LNCAP (cell line): ENCODE measurements at regions not wholly inside any gene's neighbourhood (a gene's known extent, or its start where the extent isn't known, plus 50 kb on each side); places are given as distances from the start of the nearest gene placed in this dataset.

Experiments
- TF ChIP-seq, protein P1 (sequence below): fragments of 450-650 bp; IDR thresholded peaks from 2 replicates; pipeline ENCODE4 v1.5.1; 2017; ENCODE audit warnings: mild to moderate bottlenecking

- TF ChIP-seq, protein P1, sequence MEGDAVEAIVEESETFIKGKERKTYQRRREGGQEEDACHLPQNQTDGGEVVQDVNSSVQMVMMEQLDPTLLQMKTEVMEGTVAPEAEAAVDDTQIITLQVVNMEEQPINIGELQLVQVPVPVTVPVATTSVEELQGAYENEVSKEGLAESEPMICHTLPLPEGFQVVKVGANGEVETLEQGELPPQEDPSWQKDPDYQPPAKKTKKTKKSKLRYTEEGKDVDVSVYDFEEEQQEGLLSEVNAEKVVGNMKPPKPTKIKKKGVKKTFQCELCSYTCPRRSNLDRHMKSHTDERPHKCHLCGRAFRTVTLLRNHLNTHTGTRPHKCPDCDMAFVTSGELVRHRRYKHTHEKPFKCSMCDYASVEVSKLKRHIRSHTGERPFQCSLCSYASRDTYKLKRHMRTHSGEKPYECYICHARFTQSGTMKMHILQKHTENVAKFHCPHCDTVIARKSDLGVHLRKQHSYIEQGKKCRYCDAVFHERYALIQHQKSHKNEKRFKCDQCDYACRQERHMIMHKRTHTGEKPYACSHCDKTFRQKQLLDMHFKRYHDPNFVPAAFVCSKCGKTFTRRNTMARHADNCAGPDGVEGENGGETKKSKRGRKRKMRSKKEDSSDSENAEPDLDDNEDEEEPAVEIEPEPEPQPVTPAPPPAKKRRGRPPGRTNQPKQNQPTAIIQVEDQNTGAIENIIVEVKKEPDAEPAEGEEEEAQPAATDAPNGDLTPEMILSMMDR, result no peak
These were observed 79.4 kb upstream of the SCAF8 start for GRCh38 chr6:154653853-154654252.

- TF ChIP-seq, protein P1, result no peak
These were observed 76.6 kb upstream of the SCAF8 start for GRCh38 chr6:154656660-154657059.

GRCh38 chr6:154661768-154662167 lies 71.4 kb upstream of the SCAF8 start:
- TF ChIP-seq, protein P1, result no peak

DNA sequence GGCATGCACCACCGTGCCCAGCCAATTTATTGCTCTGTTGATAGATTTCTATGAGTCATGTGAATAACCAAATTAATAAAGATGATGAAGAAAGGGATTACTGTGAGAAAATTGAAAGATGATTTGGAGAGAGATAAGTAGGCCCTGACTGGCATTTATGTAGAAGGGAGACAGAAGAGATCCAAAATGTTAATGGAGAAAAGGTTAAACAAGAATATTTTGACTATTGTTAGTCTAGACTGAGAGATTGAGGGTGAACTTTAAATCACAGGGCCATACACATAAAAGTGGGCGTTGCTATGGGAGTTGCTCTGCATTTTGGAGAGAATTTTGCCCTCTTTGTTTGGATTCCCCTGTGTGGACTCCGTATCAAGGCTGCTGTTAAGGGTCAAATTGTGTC lies 68.9 kb upstream of the SCAF8 start:
- TF ChIP-seq, protein P1, result no peak

DNA sequence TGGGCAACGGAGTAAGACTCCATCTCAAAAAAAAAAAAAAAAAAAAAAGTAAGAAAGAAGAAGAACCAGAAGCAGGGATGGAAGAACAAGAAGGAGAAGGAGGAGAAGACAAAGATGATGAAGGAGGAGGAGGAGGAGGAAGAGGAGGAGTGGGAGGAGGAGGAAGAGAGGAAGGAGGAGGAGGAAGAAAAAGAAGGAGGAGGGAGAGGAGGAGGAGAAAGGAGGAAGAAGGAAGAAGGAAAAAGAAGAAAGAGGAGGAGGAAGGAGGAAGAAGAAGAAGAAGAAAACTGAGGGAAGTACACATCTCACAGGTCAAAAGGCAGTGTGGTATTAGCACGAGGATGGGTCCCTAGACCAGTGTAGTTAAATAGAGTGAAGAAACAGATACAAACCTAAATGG lies 65.1 kb upstream of the SCAF8 start:
- TF ChIP-seq, protein P1, result no peak

DNA sequence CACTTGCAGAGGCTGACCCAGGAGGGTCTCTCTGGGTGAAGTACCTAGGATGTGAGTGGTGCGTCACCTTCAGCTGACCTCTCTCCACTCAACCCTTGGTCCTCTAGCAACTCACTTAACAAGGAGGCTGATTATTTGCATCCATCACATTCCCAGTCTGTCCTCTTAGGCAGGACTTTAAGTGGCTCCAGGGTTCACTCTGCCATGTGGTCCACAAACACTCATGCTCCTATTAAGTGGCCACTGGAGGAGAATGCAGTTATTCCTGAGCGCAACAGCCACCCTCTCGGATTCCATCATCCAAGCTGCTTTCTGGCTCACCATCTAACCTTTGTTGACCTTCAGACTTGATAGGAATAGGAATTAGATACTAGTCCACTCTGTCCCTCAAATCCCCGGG lies 61.1 kb upstream of the SCAF8 start:
- TF ChIP-seq, protein P1, result no peak

DNA sequence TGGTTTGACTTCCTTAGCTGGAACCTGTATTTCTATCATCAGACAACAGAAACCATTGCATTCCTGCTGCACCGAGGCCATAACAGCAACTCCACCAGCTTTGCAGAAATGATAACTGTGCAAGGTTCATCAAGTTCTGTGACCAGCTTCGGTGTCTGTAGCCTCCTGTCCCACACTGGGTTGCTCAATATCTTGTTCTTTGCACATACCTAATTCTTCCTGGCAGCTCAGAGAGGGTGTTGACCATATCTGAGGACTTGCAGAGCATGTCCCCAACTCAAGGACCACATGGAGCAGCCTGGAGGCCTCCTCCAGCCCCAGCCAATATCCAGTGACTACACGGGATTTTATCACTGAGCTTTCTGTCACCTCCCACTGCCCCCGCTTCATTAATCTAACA lies 59.3 kb upstream of the SCAF8 start:
- TF ChIP-seq, protein P1, result no peak

- TF ChIP-seq, protein P1, result peak; percentile 100
These were observed 57.6 kb upstream of the SCAF8 start for GRCh38 chr6:154675602-154676088.
